Hematopoietic multipotent progenitor cell treated with erythropoietin and hydrocortisone succinate and interleukin-3 and kit ligand, for 15 days (in vitro differentiated cells): ENCODE measurements at regions not wholly inside any gene's neighbourhood (a gene's known extent, or its start where the extent isn't known, plus 50 kb on each side); places are given as distances from the start of the nearest gene placed in this dataset.
"Not testable (repeated sequence)": the region's sequence is repeated elsewhere in the genome, so short reads cannot be mapped to it uniquely, and the experiment has no call there.

Experiments used
- DNase-seq: peaks from one replicate; pipeline ENCODE4 v3.0.0-alpha.2; 2015; ENCODE audit warnings: low spot score

DNA sequence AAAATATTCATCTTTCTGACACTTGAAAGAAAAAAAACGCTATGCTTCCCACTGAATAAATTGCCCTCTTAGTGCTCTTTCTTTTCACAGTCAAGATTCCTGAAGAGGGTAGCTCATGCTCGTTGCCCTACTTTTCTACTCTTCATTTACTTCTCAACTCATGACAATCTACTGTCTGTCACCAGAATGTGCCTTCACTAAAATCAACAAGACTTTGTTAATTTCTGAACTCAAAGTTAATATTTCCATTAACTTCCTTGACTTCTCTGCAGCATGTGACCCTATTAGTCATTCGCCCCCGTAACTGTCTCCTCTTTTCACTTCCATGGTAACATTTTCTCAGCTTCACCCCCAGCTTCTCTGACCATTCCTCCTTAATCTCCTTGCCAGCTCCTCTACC, 98.9 kb upstream of the MAPRE2 start:
- DNase-seq, result no peak

DNA sequence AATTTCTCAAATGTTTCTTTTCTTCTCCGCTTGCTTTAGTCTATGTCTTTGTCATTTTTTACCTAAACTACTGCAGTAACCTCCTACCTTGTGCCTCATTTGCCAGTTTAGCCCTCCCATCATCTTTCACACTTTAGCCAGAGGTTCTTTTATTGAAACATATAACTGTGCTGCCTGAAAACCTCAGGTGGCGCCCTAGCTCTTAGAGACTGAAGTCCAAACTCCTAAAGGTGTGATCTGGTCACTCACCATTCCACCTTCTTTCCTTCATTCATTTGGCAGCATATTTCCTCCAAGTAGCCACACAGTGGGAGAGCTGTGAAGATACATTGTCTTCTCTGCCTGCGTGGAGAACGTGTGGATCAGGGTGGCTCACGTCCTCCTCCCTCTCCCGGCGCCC, 98.2 kb upstream of the MAPRE2 start:
- no peak for DNase-seq

DNA sequence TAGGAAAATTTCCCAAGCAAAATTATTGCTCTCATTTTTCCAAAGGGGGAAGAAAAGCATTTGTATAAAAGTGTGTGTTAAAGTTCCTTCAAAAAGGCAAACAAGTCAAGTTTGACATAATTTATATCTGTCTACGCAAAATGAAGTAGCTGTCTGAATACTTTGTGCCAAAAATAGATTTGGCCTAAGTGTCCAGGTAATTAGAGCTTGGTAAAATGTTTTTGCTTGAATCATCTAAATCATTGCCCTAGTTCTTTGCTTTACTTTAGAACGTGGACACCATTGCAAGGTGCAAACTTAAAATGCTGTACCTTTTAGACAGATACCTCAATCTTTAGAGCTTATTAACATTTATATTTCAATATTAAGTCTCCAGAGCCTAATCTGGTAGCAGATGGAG, 97.6 kb upstream of the MAPRE2 start:
- DNase-seq, result no peak

DNA sequence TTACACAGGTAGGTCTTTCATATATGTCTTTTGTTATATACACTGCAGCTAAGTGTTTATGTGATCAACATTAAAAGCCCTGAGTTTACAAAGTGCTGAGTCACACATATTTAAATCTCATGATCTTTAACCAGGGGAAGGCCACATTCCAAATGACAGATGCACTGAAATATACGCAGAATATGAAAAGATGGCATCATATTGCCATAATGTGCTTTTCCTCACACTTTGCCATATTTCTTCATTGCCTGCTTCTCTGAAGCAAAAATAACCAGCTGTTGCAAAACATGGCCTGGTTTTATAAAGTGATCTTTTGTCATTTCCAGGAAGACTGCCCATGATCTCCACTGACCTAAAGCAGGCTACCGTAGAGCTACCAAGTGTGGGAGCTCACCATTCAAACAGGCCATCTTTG, 93.5 kb upstream of the MAPRE2 start:
- DNase-seq, result no peak

DNA sequence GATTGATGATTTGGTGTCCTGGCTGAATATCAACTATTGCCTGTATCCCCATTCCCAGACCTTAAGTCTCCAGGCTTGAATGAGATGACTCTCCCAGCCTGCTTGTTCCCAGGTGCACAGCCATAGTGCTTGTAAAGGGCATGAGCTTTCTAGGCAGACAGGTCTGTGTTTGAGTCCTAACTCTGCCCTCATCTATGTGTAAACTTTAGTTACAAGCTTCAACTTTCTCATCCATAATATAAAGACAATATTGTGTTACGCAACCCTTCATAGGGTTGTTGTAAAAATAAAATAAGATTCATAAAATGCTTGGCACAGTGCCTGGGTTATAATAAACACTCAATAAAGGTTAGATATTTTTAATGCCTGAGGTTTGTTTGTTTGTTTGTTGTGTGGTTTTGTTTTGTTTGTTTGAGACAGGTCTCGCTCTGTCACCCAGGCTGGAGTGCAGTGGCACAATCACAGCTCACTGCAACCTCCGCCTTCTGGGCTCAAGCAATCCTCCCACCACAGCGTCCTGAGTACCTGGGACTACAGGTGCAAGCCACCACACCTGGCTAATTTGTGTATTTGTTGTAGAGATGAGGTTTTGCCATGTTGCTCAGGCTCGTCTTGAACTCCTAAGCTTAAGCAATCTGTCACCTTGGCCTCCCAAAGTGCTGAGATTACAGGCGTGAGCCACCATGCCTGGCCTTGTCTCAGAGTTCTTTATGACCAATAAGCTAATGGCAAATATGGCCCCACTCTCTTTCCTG, 89.4 kb upstream of the MAPRE2 start:
- DNase-seq, result no peak

DNA sequence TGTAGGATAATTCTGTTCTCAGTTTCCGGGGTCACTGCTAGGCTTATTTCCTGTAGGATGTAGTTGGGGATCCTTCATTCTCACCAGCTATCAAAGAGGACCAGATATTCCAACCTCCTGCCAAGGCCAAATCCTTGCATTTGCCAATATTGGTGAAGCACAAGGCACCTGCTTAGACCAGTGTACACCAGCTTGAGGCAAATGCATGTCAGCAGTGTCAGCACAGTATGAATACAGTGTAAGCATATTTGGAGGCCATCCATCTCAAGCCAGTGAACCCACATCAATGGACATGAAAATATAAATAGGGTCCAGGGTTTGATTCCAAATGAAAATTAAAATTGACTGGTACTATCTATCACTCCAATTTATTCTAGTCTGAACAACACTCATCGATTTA, 88.0 kb upstream of the MAPRE2 start:
- no peak for DNase-seq

DNA sequence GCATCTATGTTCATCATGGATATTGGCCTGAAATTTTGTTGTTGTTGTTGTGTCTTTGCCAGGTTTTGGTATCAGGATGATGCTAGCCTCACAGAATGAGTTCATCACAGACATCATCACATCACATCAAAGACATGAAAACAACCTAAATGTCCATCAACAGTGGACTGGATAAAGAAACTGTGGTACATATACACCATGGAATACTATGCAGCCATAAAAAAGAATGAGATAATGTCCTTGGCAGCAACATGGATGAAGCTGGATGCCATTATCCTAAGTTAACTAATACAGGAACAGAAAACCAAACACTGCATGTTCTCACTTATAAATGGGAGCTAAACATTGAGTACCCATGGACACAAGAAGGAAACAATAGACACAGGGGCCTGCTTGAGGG, 85.7 kb upstream of the MAPRE2 start:
- DNase-seq, result not testable (repeated sequence)

DNA sequence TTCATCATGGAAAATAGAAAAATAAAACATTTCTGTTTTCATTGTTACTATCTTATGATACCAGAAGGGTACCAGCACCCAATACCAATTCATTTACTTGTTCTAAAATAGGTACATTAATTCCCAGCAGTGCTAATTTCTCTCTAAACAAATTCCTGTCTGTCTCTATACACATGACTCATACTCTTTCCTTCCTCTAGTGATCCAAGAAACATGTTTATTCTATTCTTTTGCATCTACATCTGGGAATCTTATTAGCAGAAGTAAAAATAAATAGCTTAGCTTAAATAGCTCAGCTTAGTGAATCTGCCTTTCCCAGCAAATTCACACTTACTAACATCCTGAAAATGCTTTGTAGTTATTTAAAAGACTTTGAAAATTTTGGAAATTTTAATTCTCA, 84.5 kb upstream of the MAPRE2 start:
- no peak for DNase-seq

DNA sequence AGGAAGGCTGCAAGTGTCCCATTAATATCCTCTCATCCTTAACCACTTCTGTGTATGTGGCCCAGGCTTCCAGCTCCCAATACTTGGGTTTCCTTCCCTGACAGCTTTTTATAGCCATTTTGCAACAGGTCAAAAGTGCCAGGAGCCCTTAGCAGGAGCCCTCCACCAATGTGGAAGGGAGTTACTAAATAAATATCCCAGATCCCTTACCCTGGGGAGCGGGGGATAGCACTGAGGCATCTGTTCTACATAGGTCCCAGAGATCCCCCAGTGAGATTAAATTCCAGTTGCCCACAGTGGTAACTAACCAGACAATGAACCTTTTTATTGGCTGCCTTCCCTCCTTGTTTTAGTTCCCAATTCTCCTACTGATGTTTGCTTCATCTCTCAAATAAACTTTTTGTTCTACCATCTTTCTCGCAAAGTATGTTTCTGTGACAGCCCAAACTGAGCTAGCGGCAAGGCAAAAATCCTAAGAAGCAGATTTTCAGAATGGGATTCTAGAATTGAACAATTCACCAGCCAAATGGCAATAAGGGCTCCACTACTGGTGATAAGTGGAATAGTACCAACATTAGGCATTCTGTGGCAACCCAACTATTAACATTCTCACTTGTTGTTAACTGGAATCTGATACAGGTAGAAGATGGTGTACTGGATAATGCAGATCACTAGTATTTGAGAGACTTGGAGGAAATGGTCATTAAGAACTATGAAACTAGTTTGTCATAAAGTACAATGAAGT, 83.9 kb upstream of the MAPRE2 start:
- DNase-seq, result no peak

DNA sequence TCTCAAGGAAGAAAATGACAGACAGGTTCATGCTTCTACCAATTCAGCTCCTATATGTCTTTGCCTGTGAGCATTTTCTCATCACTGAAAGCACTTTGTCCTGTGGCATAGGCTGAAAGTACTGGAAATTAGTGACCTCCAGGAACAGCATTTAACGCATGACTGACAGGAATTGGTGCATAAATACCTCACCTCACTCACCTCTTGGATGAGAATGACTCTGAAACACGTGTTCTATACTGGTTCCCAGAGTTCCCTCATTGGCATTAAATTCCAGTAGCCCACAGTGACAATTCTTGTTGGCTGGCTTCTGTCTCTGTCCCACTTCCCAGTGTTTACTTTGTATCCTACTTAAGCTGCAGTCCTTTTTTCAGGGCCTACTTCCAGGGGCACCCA, 83.4 kb upstream of the MAPRE2 start:
- no peak for DNase-seq

DNA sequence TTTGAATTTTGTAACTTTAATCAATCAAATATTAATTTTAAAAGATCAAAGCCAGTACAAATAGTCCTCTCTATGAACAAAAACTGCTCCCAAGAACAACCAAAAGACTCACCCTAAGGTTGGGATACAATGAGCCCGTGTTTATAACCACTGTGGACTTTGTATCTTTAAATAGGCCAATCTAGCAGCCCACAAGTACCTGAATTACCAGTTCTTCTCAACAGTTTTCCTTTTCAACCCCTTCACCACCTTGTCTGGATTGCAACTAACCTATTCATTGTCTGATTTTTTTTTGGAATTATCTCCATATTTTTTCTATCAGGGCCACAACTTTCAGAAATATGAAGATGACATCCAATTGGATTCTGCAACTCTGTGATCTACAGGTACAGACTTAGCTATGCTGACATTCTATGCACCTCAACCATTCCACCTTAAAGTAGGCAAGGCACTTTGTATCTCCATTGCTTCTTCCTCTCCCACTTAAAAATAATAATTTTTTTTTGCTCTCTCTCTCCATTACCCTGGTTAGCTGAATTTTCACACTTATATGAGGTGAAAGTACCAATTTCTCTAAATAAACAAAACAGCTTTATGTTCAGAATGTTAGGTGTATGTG, 81.9 kb upstream of the MAPRE2 start:
- no peak for DNase-seq

DNA sequence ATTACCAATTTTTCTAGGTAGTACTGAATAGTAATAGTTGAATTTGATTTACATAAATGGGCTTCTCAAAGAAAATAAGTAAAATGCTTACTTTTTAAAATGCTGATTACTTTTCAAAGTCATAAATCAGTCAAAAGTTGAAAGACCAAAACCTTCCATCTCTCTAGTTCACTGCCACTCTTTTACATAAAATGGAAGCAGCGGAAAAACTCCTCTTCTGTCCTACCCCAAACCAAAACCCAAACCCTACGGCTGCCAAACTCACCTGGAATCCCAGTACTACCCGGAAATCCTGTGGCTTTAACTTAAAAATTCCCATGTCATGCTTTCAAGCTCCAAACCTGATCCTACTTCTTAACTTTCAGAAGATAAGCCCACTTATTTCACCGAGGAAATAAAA, 81.2 kb upstream of the MAPRE2 start:
- DNase-seq, result no peak

DNA sequence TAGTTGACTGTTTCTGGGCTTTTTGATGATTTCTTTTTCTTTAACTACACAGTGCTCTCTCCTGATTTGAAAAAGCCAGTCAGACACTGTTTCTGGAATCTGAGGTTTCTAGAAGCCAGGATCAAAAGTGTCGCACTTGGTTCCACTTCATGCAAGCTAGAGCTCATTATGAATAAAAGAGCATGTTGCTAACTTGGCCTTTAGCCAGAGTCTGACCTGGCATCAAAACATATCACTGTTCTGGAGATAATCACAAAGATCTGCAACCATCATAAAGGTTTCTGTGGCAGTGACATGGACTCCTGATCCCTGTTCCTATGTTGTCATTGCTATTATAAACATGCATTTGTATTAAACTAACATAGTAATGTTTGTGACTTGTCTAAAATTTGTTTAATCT, 76.1 kb upstream of the MAPRE2 start:
- no peak for DNase-seq

DNA sequence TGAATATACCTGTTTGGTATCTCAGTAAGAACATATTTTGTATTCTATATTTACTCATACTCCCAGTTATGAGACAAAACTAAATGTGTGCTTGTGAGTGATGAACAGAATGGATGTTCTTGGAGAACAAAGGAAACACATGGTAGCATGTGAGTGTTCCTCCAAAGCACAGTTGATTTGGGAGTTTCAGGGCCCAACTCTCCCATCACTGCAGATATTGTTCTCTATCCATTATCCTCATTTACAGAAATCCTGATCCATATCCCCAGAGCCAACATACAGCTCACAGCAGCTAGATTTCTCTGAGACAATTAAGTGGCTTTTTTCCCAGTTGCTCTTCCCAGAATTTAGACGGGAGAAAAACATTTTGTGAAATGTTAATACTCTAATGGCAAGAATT, 75.6 kb upstream of the MAPRE2 start:
- no peak for DNase-seq

DNA sequence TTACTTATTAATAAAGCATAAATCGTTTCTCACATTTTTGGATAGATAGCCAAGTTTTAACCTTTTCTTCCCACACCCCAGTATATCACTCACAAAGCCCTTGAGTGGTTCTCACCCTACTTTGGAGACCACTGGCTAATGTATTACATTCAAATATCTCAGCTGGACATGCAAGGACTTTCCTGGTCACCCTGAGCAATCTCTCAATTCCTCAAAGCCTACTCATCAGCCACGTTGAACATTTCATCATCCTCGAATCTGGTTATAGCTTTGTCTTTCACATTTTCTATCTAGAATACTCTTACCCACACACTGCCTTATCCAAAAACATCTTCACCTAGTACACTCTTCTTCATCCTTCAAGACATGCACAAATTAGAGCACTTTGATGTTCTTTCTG, 71.1 kb upstream of the MAPRE2 start:
- DNase-seq, result no peak

DNA sequence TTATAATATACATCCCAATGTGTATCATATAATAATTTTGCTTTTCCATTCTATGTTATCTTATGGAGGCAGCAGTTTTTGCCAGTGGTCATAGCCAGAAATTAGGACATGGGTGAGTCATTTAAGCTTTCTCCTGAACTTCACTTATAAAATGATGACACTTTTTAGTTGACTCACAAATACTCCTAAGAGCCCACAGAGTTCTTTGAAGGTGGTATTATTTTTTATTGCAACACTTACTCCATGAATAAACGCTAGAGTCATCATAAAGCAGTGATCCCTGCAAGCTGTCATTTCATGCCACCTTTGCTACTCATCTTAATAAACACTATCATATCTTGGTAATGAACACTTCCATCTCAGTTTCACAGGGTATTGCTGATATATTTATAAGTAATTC, 69.9 kb upstream of the MAPRE2 start:
- no peak for DNase-seq

DNA sequence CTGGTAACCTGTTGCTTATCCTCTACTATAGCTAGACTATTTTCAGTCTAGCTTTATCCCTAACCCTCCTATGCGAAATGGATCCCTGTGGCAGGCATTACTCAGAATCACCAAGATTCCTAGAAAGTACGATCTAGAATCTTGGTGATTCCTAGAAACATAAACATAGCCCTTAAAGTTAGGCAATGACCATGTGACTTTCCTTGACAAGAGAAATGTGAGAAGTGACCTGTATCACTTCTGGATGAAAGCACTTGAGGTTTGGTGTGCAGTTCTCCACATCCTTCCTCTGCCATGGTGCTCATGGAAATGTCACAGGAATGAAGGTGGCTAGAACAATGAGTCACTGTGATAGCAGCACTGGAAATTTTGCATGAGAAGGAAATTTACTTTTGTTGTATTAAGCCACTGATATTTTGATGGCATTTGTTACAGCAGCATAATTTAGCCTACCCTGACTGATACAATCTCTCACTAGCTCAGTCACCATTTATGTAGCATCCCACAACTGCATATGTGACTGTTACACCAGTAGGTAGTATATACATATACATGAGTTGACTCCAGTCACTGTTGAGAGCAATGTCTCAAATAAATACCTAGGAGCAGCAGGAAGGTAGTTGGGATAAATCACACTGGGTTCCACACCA, 68.3 kb upstream of the MAPRE2 start:
- no peak for DNase-seq

DNA sequence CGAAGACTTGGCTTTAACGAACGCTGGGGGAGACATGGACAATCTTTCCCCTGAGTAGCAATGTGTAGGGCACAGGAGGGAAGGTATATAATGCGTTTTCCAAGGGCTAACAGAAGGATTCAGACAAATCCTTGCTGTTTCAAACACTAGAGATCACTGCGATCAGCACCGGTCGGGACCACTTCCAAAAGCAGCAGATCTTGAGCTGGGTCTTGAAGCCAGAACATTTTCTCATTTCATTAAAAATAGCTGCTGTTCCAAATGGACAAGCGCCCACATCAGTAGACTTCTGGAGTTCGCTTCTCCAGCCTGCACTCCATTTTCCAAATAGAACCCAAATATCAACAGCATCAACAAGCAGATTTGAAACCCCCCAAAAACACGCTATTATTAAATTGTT, 65.1 kb upstream of the MAPRE2 start:
- DNase-seq, result no peak

DNA sequence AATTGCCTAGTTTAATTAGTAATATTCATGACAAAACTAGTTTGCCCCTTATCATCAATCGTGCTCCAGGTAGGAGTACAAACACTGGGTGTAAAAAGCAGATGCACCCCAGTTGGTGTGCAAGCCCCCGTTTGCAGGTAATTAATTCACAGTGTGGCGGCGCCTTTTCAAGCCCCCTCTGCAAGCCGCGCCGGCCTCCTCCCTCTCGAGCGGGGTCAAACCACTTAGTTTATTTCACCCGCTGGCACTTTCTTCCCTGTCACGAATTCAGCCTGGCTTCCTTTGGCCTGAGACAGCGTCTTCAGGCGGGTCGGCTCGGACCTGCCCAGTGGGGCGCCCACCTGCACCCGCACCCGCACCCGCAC, 64.7 kb upstream of the MAPRE2 start:
- no peak for DNase-seq

DNA sequence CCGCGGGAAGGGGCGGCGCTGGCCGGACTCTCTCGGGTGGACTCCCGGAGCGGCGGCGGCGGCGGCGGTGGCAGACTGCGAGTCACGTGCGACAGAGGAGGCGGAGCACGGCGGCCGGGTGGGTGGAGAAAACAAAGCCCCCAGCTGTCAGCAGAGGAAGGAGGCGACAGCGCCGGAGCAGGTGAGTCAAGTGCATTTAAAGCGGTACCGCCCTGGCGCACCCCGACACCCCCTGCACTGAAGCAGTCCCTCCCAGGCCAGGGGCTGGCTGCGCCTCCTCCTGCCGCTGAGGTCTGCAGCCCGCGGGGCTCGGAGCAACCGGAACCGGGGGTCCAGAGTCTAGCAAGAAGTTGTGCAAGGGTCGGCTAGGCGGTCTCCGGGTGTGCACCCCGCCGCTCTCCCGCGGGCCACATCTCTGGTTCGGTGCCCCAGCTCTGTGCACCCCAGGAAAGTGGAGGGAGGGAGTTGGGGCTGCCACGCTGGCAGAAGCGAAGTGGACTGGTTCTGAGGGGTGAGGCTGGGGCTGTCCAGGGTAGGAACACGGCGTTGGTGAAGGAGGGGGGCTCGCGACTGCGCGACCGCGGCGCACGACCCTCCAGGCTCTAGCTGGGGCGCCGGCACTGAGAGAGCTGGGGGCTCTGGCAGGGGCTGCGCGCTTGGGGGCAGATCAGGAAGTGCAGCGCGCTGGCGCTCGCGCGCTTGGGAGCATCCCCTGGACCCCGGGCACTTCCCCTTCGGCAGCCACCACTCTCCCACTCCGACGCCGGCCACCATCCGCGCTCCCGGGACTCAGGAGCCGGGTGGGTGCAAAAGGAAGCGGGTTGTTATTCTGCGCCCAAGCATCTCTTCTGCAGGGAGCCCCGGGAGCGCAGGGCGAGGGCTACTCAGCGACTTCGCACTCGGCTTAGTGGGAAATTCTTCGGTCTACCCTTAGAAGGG, 64.0 kb upstream of the MAPRE2 start:
- DNase-seq, result peak; percentile 17

DNA sequence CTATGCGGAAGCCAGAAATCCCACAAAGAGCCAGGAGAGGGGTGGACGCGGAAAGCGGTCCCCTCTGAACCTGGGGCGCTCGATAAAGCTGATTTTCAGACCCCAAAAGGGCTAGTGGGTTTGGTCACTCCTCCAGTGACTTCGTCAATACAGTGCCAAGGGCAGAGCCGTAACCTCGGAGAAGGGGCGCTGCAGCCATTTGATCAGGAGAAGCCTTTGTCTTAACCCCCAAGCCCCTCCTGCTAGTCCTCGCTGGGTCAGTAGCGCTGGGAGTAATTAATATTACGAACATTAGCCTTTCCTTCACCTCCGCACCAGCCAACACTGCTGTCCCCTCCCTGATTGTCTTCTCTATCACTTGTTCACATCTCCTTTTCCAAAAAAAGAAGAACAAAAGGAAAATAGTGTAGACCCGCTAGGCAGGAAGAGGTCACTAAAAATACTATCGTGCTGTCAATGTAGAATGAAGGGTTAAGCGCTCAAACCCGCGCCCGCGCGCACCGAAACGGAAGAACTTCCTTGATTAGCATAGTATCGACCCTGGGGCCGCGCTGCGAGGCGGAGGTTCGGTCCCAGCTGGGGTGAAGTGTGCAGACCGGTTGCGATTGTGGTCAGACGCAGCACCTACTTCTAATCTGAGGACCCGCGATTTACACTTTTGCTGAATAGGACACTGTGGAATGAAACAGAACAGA, 63.2 kb upstream of the MAPRE2 start:
- peak; percentile 6 for DNase-seq
